ENCODE measurements at regions not wholly inside any gene's neighbourhood (a gene's known extent, or its start where the extent isn't known, plus 50 kb on each side); places are given as distances from the start of the nearest gene placed in this dataset.

- Histone ChIP-seq H3K9me3 (ENCODE audit: control insufficient read depth, low read depth, low read length) (no peaks in the 10 kb centered on the region), H3K4me1 (ENCODE audit: insufficient read depth, low read length) (peaks cover 4% of the 10 kb centered on the region; the same call in 1 of the 2 replicates), H2BK20ac (ENCODE audit: low read depth, low read length, poor library complexity, severe bottlenecking) (no peak overlapping the region), H4K91ac (ENCODE audit: insufficient read length, low read depth, low read length) (no peak overlapping the region), H4K20me1 (ENCODE audit: control insufficient read depth, insufficient read depth, insufficient read length) (no peaks in the 10 kb centered on the region), H4K5ac (ENCODE audit: insufficient read length, low read depth, low read length) (no peak overlapping the region), H3K27me3 (ENCODE audit: insufficient read depth, low read length) (no peaks in the 10 kb centered on the region), H2BK5ac (ENCODE audit: insufficient read length, low read length) (no peak overlapping the region), H3K4ac (ENCODE audit: low read depth, low read length) (no peak overlapping the region), H3K9ac (ENCODE audit: extremely low read depth, insufficient read length, low read length) (no peak overlapping the region), H2BK12ac (ENCODE audit: insufficient read length, low read depth, low read length) (no peak overlapping the region), H2AK5ac (ENCODE audit: insufficient read length, low read length) (no peak overlapping the region), H3K23ac (ENCODE audit: insufficient read length, low read depth, low read length) (no peak overlapping the region), H2BK120ac (ENCODE audit: low read depth, low read length, poor library complexity, severe bottlenecking) (no peak overlapping the region), H3K4me2 (ENCODE audit: insufficient read depth, insufficient read length, low read length) (no peak overlapping the region), H2BK15ac (ENCODE audit: low read depth, low read length) (no peak overlapping the region), H3T11ph (ENCODE audit: low read length) (no peak overlapping the region), H3K79me1 (ENCODE audit: insufficient read depth, low read depth, low read length, poor library complexity, severe bottlenecking) (no peaks in the 10 kb centered on the region), H2AFZ (ENCODE audit: low read length) (no peak overlapping the region), H3K18ac (ENCODE audit: insufficient read length, low read depth, low read length) (no peak overlapping the region), H3K27ac (ENCODE audit: insufficient read length, low read depth, low read length) (no peak overlapping the region), H3K23me2 (ENCODE audit: insufficient read length, low read depth, low read length, poor library complexity, severe bottlenecking) (no peaks in the 10 kb centered on the region), H3K14ac (ENCODE audit: insufficient read depth, low read length) (no peak overlapping the region), H3K56ac (ENCODE audit: insufficient read length, low read depth, low read length) (no peak overlapping the region), H4K8ac (replicated peaks; ENCODE audit: insufficient read length, low read depth, low read length) (no peak overlapping the region), H3K79me2 (ENCODE audit: insufficient read depth, low read length) (no peaks in the 10 kb centered on the region)
- no peaks in the 10 kb centered on the region for H3K36me3 Mint-ChIP-seq (ENCODE audit: insufficient read depth in 1 of 3, low read depth in 3 of 3)
- no peaks in the 10 kb centered on the region; a peak in 1 of 5 replicates for H3K9me3 Mint-ChIP-seq
- no peak for DNase-seq
- WGBS (ENCODE audit: extremely low coverage, insufficient read length, low lambda C conversion rate): no CpG with 5 or more reads among the region's 10 CpGs
- H3K4me3 Mint-ChIP-seq: no peak overlapping the region
- no peak overlapping the region for H3K27ac Mint-ChIP-seq
- TF ChIP-seq CTCF (conservative IDR thresholded peaks at IDR 0.05): no peak
- no peaks in the 10 kb centered on the region; the same call in 1 of the 2 replicates for H3K27me3 Mint-ChIP-seq (ENCODE audit: low read depth)
- H3K4me1 Mint-ChIP-seq: peaks cover 4 to 8% of the 10 kb centered on the region in 2 experiments; a peak in 2 of 4 replicates
These were observed 297.2 kb downstream of the MED10 start for GRCh38 chr5:6080930-6081726.
